ENCODE measurements at regions not wholly inside any gene's neighbourhood (a gene's known extent, or its start where the extent isn't known, plus 50 kb on each side); places are given as distances from the start of the nearest gene placed in this dataset.

DNA sequence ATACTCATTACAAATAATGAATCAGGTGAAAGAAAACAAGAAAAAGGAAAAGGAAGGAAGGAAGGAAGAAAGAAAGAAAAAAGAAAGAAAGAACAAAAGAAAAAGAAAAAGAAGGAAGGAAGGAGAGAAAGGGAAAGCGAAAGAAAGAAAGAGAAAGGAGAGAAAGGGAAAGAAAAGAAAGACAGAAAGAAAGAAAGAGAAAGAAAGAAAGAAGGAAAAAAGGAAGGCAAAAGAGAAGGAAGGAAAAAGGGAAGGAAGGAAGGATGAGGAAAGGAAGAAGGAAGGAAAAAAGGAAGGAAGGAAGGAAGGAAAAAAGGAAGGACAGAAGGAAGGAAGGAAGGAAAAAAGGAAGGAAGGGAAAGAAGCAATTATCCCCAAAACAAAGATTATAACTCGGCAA is 1460.4 kb upstream of the PIK3C3 start:
- TF ChIP-seq, protein P1, sequence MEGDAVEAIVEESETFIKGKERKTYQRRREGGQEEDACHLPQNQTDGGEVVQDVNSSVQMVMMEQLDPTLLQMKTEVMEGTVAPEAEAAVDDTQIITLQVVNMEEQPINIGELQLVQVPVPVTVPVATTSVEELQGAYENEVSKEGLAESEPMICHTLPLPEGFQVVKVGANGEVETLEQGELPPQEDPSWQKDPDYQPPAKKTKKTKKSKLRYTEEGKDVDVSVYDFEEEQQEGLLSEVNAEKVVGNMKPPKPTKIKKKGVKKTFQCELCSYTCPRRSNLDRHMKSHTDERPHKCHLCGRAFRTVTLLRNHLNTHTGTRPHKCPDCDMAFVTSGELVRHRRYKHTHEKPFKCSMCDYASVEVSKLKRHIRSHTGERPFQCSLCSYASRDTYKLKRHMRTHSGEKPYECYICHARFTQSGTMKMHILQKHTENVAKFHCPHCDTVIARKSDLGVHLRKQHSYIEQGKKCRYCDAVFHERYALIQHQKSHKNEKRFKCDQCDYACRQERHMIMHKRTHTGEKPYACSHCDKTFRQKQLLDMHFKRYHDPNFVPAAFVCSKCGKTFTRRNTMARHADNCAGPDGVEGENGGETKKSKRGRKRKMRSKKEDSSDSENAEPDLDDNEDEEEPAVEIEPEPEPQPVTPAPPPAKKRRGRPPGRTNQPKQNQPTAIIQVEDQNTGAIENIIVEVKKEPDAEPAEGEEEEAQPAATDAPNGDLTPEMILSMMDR (IDR thresholded peaks at IDR 0.05; ENCODE audit: insufficient read depth, low read length, poor library complexity, severe bottlenecking) = no peak
- no peak for TF ChIP-seq EZH2phosphoT487 (conservative IDR thresholded peaks at IDR 0.05; ENCODE audit: low read length)

Measured in SU-DHL-6 (cell line).